Psoas muscle (tissue), 7 donors: ENCODE measurements at regions not wholly inside any gene's neighbourhood (a gene's known extent, or its start where the extent isn't known, plus 50 kb on each side); places are given as distances from the start of the nearest gene placed in this dataset.

Source experiments
- ATAC-seq, 4 donors: fragments of 200-7000 bp; cut with Tn5 transposase; one replicate each; pipeline ENCODE4 v1.9.1; 2020; ENCODE audit warnings: moderate library complexity in 3 of 4, mild to moderate bottlenecking in 2 of 4
- DNase-seq, 2 donors: peaks; one replicate each; pipeline ENCODE4 v3.0.0-alpha.2; 2020
- H3K27ac ChIP-seq: fragments of 200-600 bp; one replicate; pipeline ENCODE4 v1.8.0; 2022
- H3K27me3 ChIP-seq, 3 donors: fragments of 200-600 bp in 1 of 3; one replicate each; pipeline versions ENCODE4 v1.6.1 to v1.8.0; 2013 to 2022; ENCODE audit warnings: low read length in 2 of 3, mild to moderate bottlenecking in 2 of 3, moderate library complexity in 1 of 3; ENCODE audit not compliant: insufficient read depth in 3 of 3
- H3K36me3 ChIP-seq, 2 donors: fragments of 200-600 bp in 1 of 2; one replicate each; pipeline versions ENCODE4 v1.6.1 to v1.8.0; 2013 to 2022; ENCODE audit warnings: low read depth in 1 of 2, mild to moderate bottlenecking in 1 of 2, moderate library complexity in 1 of 2; ENCODE audit not compliant: insufficient read depth in 1 of 2
- H3K4me1 ChIP-seq: fragments of 200-600 bp; one replicate; pipeline ENCODE4 v1.8.0; 2022
- H3K4me3 ChIP-seq: fragments of 200-600 bp; one replicate; pipeline ENCODE4 v1.8.0; 2022; ENCODE audit warnings: mild to moderate bottlenecking
- H3K9me3 ChIP-seq: fragments of 200-600 bp; one replicate; pipeline ENCODE4 v1.8.0; 2022
- CTCF ChIP-seq: fragments of 200-600 bp; IDR thresholded peaks from one replicate; pipeline ENCODE4 v1.8.0; 2022; ENCODE audit warnings: antibody characterized with exemption
- WGBS, 3 donors: extraction: QIAGEN DNeasy Blood & Tissue Kit; methylation state at CpG; one replicate each; pipeline versions ENCODE4 v1.1.6 to v1.1.7; 2013; 5-methylcytosine and 5-hydroxymethylcytosine counted together
- intact Hi-C, 2 donors: fragments of 100-400 bp; cut with DNase I; formaldehyde crosslinking; loops; one replicate each; pipeline versions ENCODE4 v1.11.0 to v1.14.2; 2022
- donor health status: healthy with polysubstance abuse.
- donor health status: DM: no; HTN: no; CAD: no; lungs with moderate emphysema.
- donor health status: Bipolar disorder and iron deficiency.
- donor health status: healthy.
- donor health status: DM: yes; HTN: yes; CAD: no.
- donor health status: DM: no; HTN: no; CAD: no.
- donor health status: DM: yes; HTN: yes; CAD: no.

GRCh38 chr14:58711382-58711781 lies 73.6 kb downstream of the DACT1 start:
- Histone ChIP-seq H3K4me1 (no peaks in the 10 kb centered on the region), H3K4me3 (no peak overlapping the region), H3K36me3 (no peaks in the 10 kb centered on the region), H3K27me3 (no peaks in the 10 kb centered on the region), H3K9me3 (no peaks in the 10 kb centered on the region), H3K27ac (no peak overlapping the region)
- WGBS, 3 donors: 99 to 100% (median 99%) methylated on average over 3 of the region's 3 CpGs
- no peak for TF ChIP-seq CTCF
- intact Hi-C loops: no loop called here
- DNase-seq (no peak), ATAC-seq (no peak)

GRCh38 chr14:58712357-58712756 lies 74.6 kb downstream of the DACT1 start:
- WGBS, 3 donors: 77 to 88% (median 87%) methylated on average over 6 of the region's 6 CpGs
- no peak for ATAC-seq
- intact Hi-C loops: no loop called here
- DNase-seq: no peak
- Histone ChIP-seq H3K36me3 (no peaks in the 10 kb centered on the region), H3K9me3 (no peaks in the 10 kb centered on the region), H3K27me3 (no peaks in the 10 kb centered on the region), H3K27ac (no peak overlapping the region), H3K4me3 (no peak overlapping the region), H3K4me1 (no peaks in the 10 kb centered on the region)
- no peak for TF ChIP-seq CTCF

- DNase-seq (no peak), ATAC-seq (no peak)
- no peaks in the 10 kb centered on the region for H3K9me3 ChIP-seq
- no peak overlapping the region for H3K4me3 ChIP-seq
- H3K27ac ChIP-seq: no peak overlapping the region
- no peaks in the 10 kb centered on the region for H3K27me3 ChIP-seq
- intact Hi-C loops: loop anchor here in 1 of 2 donors (2.0 kb wide), 1 partner anchor 19 kb away; no protein-coding TSS in a partner anchor
- H3K36me3 ChIP-seq: no peaks in the 10 kb centered on the region
- 89 to 91% (median 89%) methylated on average over 5 of the region's 5 CpGs for WGBS, 3 donors
- TF ChIP-seq CTCF: no peak
- H3K4me1 ChIP-seq: no peaks in the 10 kb centered on the region
Measured at GRCh38 chr14:58713677-58714076, 75.9 kb downstream of the DACT1 start.

GRCh38 chr14:58716706-58717105 lies 78.9 kb downstream of the DACT1 start:
- no peak overlapping the region for H3K27ac ChIP-seq
- no peaks in the 10 kb centered on the region for H3K4me1 ChIP-seq
- intact Hi-C loops: no loop called here
- no peaks in the 10 kb centered on the region for H3K9me3 ChIP-seq
- no peak overlapping the region for H3K4me3 ChIP-seq
- WGBS, 3 donors: 20 to 75% (median 70%) methylated on average over 6 of the region's 6 CpGs
- H3K27me3 ChIP-seq: no peaks in the 10 kb centered on the region
- no peaks in the 10 kb centered on the region for H3K36me3 ChIP-seq
- no peak for DNase-seq
- no peak for TF ChIP-seq CTCF
- ATAC-seq: no peak

GRCh38 chr14:58717211-58717610 lies 79.4 kb downstream of the DACT1 start:
- DNase-seq (no peak), ATAC-seq (no peak)
- TF ChIP-seq CTCF: no peak
- Histone ChIP-seq H3K36me3 (no peaks in the 10 kb centered on the region), H3K27me3 (no peaks in the 10 kb centered on the region), H3K4me1 (peaks cover 3% of the 10 kb centered on the region), H3K9me3 (no peaks in the 10 kb centered on the region), H3K27ac (no peak overlapping the region), H3K4me3 (no peak overlapping the region)
- intact Hi-C loops: no loop called here
